Skeletal muscle tissue (tissue), 3 donors: ENCODE measurements at regions not wholly inside any gene's neighbourhood (a gene's known extent, or its start where the extent isn't known, plus 50 kb on each side); places are given as distances from the start of the nearest gene placed in this dataset.

Experiments used
- H3K27ac ChIP-seq: one replicate; pipeline ENCODE4 v1.7.0; 2013; ENCODE audit warnings: mild to moderate bottlenecking, low read depth, low read length, inconsistent platforms
- H3K27me3 ChIP-seq, 3 donors: one replicate each; pipeline ENCODE4 v1.7.0; 2013; ENCODE audit warnings: low read length in 3 of 3; ENCODE audit not compliant: control insufficient read depth in 3 of 3, insufficient read depth in 3 of 3
- H3K36me3 ChIP-seq, 3 donors: one replicate each; pipeline ENCODE4 v1.7.0; 2013; ENCODE audit warnings: low read length in 3 of 3; ENCODE audit not compliant: control insufficient read depth in 3 of 3, insufficient read depth in 3 of 3
- H3K4me1 ChIP-seq, 3 donors: one replicate each; pipeline ENCODE4 v1.7.0; 2013; ENCODE audit warnings: low read length in 3 of 3, mild to moderate bottlenecking in 3 of 3; ENCODE audit not compliant: control insufficient read depth in 3 of 3, insufficient read depth in 3 of 3
- H3K4me3 ChIP-seq, 3 donors: one replicate each; pipeline ENCODE4 v1.7.0; 2013; ENCODE audit warnings: low read length in 3 of 3
- H3K9ac ChIP-seq, 3 donors: one replicate each; pipeline ENCODE4 v1.7.0; 2013; ENCODE audit warnings: low read length in 3 of 3, mild to moderate bottlenecking in 3 of 3, moderate library complexity in 2 of 3, low read depth in 1 of 3
- H3K9me3 ChIP-seq, 3 donors: one replicate each; pipeline ENCODE4 v1.7.0; 2013; ENCODE audit warnings: low read length in 3 of 3; ENCODE audit not compliant: control insufficient read depth in 3 of 3
- donor health status: Osteomylitis.

- H3K9ac ChIP-seq: no peak overlapping the region
- H3K9me3 ChIP-seq: no peaks in the 10 kb centered on the region
- H3K4me3 ChIP-seq: no peak overlapping the region
- no peaks in the 10 kb centered on the region for H3K36me3 ChIP-seq
- H3K27me3 ChIP-seq: no peaks in the 10 kb centered on the region
- no peak overlapping the region for H3K27ac ChIP-seq
- H3K4me1 ChIP-seq: no peaks in the 10 kb centered on the region
Measured at GRCh38 chr6:128605961-128606360, 85.6 kb upstream of the PTPRK start.

- no peak overlapping the region for H3K27ac ChIP-seq
- no peaks in the 10 kb centered on the region for H3K27me3 ChIP-seq
- H3K9ac ChIP-seq: no peak overlapping the region
- H3K9me3 ChIP-seq: no peaks in the 10 kb centered on the region
- no peaks in the 10 kb centered on the region for H3K36me3 ChIP-seq
- no peaks in the 10 kb centered on the region for H3K4me1 ChIP-seq
- no peak overlapping the region for H3K4me3 ChIP-seq
Measured at GRCh38 chr6:128601060-128601459, 80.7 kb upstream of the PTPRK start.

- Histone ChIP-seq H3K4me1 (no peaks in the 10 kb centered on the region), H3K36me3 (no peaks in the 10 kb centered on the region), H3K9me3 (no peaks in the 10 kb centered on the region), H3K27ac (no peak overlapping the region), H3K4me3 (no peak overlapping the region), H3K27me3 (no peaks in the 10 kb centered on the region), H3K9ac (no peak overlapping the region)
Measured at GRCh38 chr6:128600397-128600951, 80.1 kb upstream of the PTPRK start.

- Histone ChIP-seq H3K9ac (no peak overlapping the region), H3K9me3 (no peaks in the 10 kb centered on the region), H3K27ac (no peak overlapping the region), H3K27me3 (no peaks in the 10 kb centered on the region), H3K36me3 (no peaks in the 10 kb centered on the region), H3K4me3 (no peak overlapping the region), H3K4me1 (no peaks in the 10 kb centered on the region)
Measured at GRCh38 chr6:128599036-128599435, 78.6 kb upstream of the PTPRK start.

- Histone ChIP-seq H3K4me3 (no peak overlapping the region), H3K27me3 (no peaks in the 10 kb centered on the region), H3K9ac (no peak overlapping the region), H3K9me3 (no peaks in the 10 kb centered on the region), H3K27ac (no peak overlapping the region), H3K36me3 (no peaks in the 10 kb centered on the region), H3K4me1 (no peaks in the 10 kb centered on the region)
Measured at GRCh38 chr6:128598571-128598970, 78.2 kb upstream of the PTPRK start.

- H3K9me3 ChIP-seq: no peaks in the 10 kb centered on the region
- no peak overlapping the region for H3K4me3 ChIP-seq
- H3K27me3 ChIP-seq: no peaks in the 10 kb centered on the region
- H3K4me1 ChIP-seq: no peaks in the 10 kb centered on the region
- no peaks in the 10 kb centered on the region for H3K36me3 ChIP-seq
- H3K27ac ChIP-seq: no peak overlapping the region
- H3K9ac ChIP-seq: no peak overlapping the region
Measured at GRCh38 chr6:128597956-128598355, 77.6 kb upstream of the PTPRK start.

- Histone ChIP-seq H3K27me3 (no peaks in the 10 kb centered on the region), H3K4me1 (no peaks in the 10 kb centered on the region), H3K27ac (no peak overlapping the region), H3K9ac (no peak overlapping the region), H3K9me3 (no peaks in the 10 kb centered on the region), H3K36me3 (no peaks in the 10 kb centered on the region), H3K4me3 (no peak overlapping the region)
Measured at GRCh38 chr6:128597004-128597403, 76.6 kb upstream of the PTPRK start.

- Histone ChIP-seq H3K9ac (no peak overlapping the region), H3K27ac (no peak overlapping the region), H3K36me3 (no peaks in the 10 kb centered on the region), H3K4me1 (no peaks in the 10 kb centered on the region), H3K27me3 (no peaks in the 10 kb centered on the region), H3K9me3 (no peaks in the 10 kb centered on the region), H3K4me3 (no peak overlapping the region)
Measured at GRCh38 chr6:128595544-128595943, 75.1 kb upstream of the PTPRK start.

- H3K9me3 ChIP-seq: no peaks in the 10 kb centered on the region
- H3K4me3 ChIP-seq: no peak overlapping the region
- H3K4me1 ChIP-seq: no peaks in the 10 kb centered on the region
- H3K36me3 ChIP-seq: no peaks in the 10 kb centered on the region
- no peaks in the 10 kb centered on the region for H3K27me3 ChIP-seq
- no peak overlapping the region for H3K9ac ChIP-seq
- no peak overlapping the region for H3K27ac ChIP-seq
Measured at GRCh38 chr6:128586095-128586494, 65.7 kb upstream of the PTPRK start.

GRCh38 chr6:128580224-128581110, 60.1 kb upstream of the PTPRK start:
- Histone ChIP-seq H3K9me3 (peaks cover 0 to 3% (median 0%) of the 10 kb centered on the region in 3 donors), H3K9ac (no peak overlapping the region), H3K4me1 (no peaks in the 10 kb centered on the region)

More at GRCh38 chr6:128580224-128581110, 60.1 kb upstream of the PTPRK start:
- H3K4me3 ChIP-seq: no peak overlapping the region
- no peak overlapping the region for H3K27ac ChIP-seq
- H3K27me3 ChIP-seq: no peaks in the 10 kb centered on the region
- no peaks in the 10 kb centered on the region for H3K36me3 ChIP-seq
